ENCODE measurements at regions not wholly inside any gene's neighbourhood (a gene's known extent, or its start where the extent isn't known, plus 50 kb on each side); places are given as distances from the start of the nearest gene placed in this dataset.

DNA sequence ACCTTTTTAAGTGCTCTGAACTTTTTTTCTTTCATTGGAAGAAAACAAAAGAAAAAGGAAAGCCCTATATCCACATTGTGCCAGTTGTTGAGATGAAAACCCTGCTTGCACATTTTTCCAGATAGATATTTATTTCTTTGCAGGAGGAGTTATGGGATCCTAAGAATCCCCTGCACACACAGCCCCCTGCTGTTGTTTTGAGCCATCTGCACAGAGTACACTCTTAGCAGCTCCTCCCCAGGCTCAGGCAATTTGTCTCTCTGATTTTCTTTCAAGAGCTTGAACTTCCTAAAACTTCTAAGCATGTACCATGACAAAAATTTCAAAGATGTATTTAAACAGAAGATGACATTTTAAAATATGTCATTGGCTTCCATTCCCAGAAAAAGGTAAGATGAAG is 436.9 kb downstream of the METTL4 start:
- TF ChIP-seq, protein P1, sequence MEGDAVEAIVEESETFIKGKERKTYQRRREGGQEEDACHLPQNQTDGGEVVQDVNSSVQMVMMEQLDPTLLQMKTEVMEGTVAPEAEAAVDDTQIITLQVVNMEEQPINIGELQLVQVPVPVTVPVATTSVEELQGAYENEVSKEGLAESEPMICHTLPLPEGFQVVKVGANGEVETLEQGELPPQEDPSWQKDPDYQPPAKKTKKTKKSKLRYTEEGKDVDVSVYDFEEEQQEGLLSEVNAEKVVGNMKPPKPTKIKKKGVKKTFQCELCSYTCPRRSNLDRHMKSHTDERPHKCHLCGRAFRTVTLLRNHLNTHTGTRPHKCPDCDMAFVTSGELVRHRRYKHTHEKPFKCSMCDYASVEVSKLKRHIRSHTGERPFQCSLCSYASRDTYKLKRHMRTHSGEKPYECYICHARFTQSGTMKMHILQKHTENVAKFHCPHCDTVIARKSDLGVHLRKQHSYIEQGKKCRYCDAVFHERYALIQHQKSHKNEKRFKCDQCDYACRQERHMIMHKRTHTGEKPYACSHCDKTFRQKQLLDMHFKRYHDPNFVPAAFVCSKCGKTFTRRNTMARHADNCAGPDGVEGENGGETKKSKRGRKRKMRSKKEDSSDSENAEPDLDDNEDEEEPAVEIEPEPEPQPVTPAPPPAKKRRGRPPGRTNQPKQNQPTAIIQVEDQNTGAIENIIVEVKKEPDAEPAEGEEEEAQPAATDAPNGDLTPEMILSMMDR (IDR thresholded peaks at IDR 0.05; ENCODE audit: borderline replicate concordance, extremely low read depth, low read length, poor library complexity, severe bottlenecking): no peak
- TF ChIP-seq EZH2 (IDR thresholded peaks at IDR 0.05; ENCODE audit: borderline replicate concordance, low read depth, low read length, severe bottlenecking): no peak

Data from DND-41 (cell line).